ENCODE measurements at regions not wholly inside any gene's neighbourhood (a gene's known extent, or its start where the extent isn't known, plus 50 kb on each side); places are given as distances from the start of the nearest gene placed in this dataset.

- Histone ChIP-seq H3K27ac (ENCODE audit: low read depth, low read length) (no peak overlapping the region), H3K27me3 (ENCODE audit: control insufficient read depth, insufficient read depth, low read length) (no peaks in the 10 kb centered on the region), H3K9me3 (ENCODE audit: control insufficient read depth, insufficient read depth, low read length) (no peaks in the 10 kb centered on the region), H3K4me3 (ENCODE audit: low read depth, low read length) (no peak overlapping the region)
- POLR2A ChIA-PET = no interaction called here
- no peak for DNase-seq (ENCODE audit: low read depth, low spot score)
- TF ChIP-seq CTCF (IDR thresholded peaks at IDR 0.05; ENCODE audit: low read depth, low read length) = no peak
- CTCF ChIA-PET = no interaction called here
Observed at GRCh38 chr11:92557879-92558278, 333.3 kb downstream of the FAT3 start.

DNA sequence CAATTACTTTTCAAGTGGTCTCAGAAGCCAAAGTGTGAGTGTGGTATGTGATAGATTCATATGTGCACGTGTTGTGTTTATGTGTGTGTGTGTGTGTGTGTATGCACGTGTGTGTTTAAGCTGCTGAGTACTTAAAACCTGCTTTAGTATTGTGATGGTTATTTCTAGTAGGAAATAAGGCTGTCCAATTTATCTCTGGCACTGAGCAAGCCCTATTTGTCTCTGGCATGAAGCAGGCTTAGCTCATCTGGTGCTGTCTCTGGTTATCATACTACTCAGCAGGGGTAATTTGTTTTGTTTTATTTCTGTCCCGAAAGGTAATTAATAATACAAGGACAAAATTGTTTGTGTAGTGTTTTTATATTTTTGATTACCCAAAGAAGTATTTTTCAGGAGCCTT lies 333.7 kb downstream of the FAT3 start:
- POLR2A ChIA-PET = no interaction called here
- Histone ChIP-seq H3K27me3 (ENCODE audit: control insufficient read depth, insufficient read depth, low read length) (no peaks in the 10 kb centered on the region), H3K27ac (ENCODE audit: low read depth, low read length) (no peak overlapping the region), H3K4me3 (ENCODE audit: low read depth, low read length) (no peak overlapping the region), H3K9me3 (ENCODE audit: control insufficient read depth, insufficient read depth, low read length) (no peaks in the 10 kb centered on the region)
- CTCF ChIA-PET = no interaction called here
- TF ChIP-seq CTCF (IDR thresholded peaks at IDR 0.05; ENCODE audit: low read depth, low read length) = no peak
- no peak for DNase-seq (ENCODE audit: low read depth, low spot score)

GRCh38 chr11:92569726-92570125 lies 345.1 kb downstream of the FAT3 start:
- Histone ChIP-seq H3K27ac (ENCODE audit: low read depth, low read length) (no peak overlapping the region), H3K27me3 (ENCODE audit: control insufficient read depth, insufficient read depth, low read length) (no peaks in the 10 kb centered on the region), H3K4me3 (ENCODE audit: low read depth, low read length) (no peak overlapping the region), H3K9me3 (ENCODE audit: control insufficient read depth, insufficient read depth, low read length) (no peaks in the 10 kb centered on the region)
- TF ChIP-seq CTCF (IDR thresholded peaks at IDR 0.05; ENCODE audit: low read depth, low read length) = no peak
- CTCF ChIA-PET = no interaction called here
- POLR2A ChIA-PET = no interaction called here
- DNase-seq (ENCODE audit: low read depth, low spot score) = no peak

DNA sequence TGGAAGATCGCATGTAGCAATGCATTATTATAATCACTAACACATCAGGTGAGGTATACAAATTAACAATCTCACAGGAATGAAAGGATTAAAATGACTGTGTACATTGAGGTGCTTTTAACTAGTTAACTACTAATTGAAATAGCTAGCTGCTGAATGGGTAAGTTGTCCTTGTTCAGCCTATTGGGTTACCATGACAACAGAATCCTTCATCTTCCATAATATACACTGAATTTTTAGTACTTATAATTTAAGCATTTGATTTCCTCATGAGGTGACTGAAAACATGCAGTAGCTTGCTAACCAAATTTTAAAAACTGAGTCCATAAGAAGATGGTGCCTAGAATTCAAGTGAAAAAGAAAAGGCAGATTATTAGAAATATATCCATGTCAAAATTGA lies 347.9 kb downstream of the FAT3 start:
- H3K27ac ChIP-seq (ENCODE audit: low read depth, low read length) = no peak overlapping the region
- no peak for TF ChIP-seq CTCF (IDR thresholded peaks at IDR 0.05; ENCODE audit: low read depth, low read length)
- H3K4me3 ChIP-seq (ENCODE audit: low read depth, low read length) = no peak overlapping the region
- ChIA-PET POLR2A (no interaction called here), CTCF (no interaction called here)
- H3K27me3 ChIP-seq (ENCODE audit: control insufficient read depth, insufficient read depth, low read length) = no peaks in the 10 kb centered on the region
- no peak for DNase-seq (ENCODE audit: low read depth, low spot score)
- no peaks in the 10 kb centered on the region for H3K9me3 ChIP-seq (ENCODE audit: control insufficient read depth, insufficient read depth, low read length)

- Histone ChIP-seq H3K27me3 (ENCODE audit: control insufficient read depth, insufficient read depth, low read length) (no peaks in the 10 kb centered on the region), H3K27ac (ENCODE audit: low read depth, low read length) (no peak overlapping the region), H3K4me3 (ENCODE audit: low read depth, low read length) (no peak overlapping the region), H3K9me3 (ENCODE audit: control insufficient read depth, insufficient read depth, low read length) (no peaks in the 10 kb centered on the region)
- no peak for TF ChIP-seq CTCF (IDR thresholded peaks at IDR 0.05; ENCODE audit: low read depth, low read length)
- no peak for DNase-seq (ENCODE audit: low read depth, low spot score)
- POLR2A ChIA-PET = no interaction called here
- CTCF ChIA-PET = no interaction called here
Observed at GRCh38 chr11:92576315-92576714, 351.7 kb downstream of the FAT3 start.

Measured in AG04450 (cell line).